Activated T-helper 17 cell treated with anti-CD3 and anti-CD28 coated beads, Interleukin-2, amount 50 U/mL, for 72 hours (primary cell): ENCODE measurements at regions not wholly inside any gene's neighbourhood (a gene's known extent, or its start where the extent isn't known, plus 50 kb on each side); places are given as distances from the start of the nearest gene placed in this dataset.
"Not testable (repeated sequence)": the region's sequence is repeated elsewhere in the genome, so short reads cannot be mapped to it uniquely, and the experiment has no call there.

Source experiments
- ATAC-seq: fragments of 150-1000 bp; cut with Tn5 transposase; replicated peaks from 2 replicates; pipeline ENCODE4 v1.10.0; 2021; ENCODE audit warnings: mild to moderate bottlenecking, moderate library complexity
- H3K27ac Mint-ChIP-seq: one replicate; pipeline ENCODE4 v1.8.0; 2022; ENCODE audit warnings: mixed read lengths
- H3K27me3 Mint-ChIP-seq: one replicate; pipeline ENCODE4 v1.8.0; 2022; ENCODE audit warnings: mixed read lengths
- H3K36me3 Mint-ChIP-seq: one replicate; pipeline ENCODE4 v1.8.0; 2022; ENCODE audit warnings: low read depth, mild to moderate bottlenecking, mixed read lengths
- H3K4me1 Mint-ChIP-seq: one replicate; pipeline ENCODE4 v1.8.0; 2022; ENCODE audit warnings: mixed read lengths
- H3K4me3 Mint-ChIP-seq: one replicate; pipeline ENCODE4 v1.8.0; 2022; ENCODE audit warnings: mild to moderate bottlenecking, mixed read lengths
- H3K9me3 Mint-ChIP-seq: one replicate; pipeline ENCODE4 v1.8.0; 2022; ENCODE audit warnings: mixed read lengths

- Mint-ChIP-seq H3K4me3 (no peak overlapping the region), H3K27ac (no peak overlapping the region), H3K27me3 (peaks cover 3% of the 10 kb centered on the region), H3K9me3 (peaks cover 28% of the 10 kb centered on the region), H3K4me1 (no peaks in the 10 kb centered on the region), H3K36me3 (no peaks in the 10 kb centered on the region)
- ATAC-seq = no peak
Measured at GRCh38 chr5:2556375-2556966, 195.0 kb downstream of the IRX2 start.

GRCh38 chr5:2553611-2554010, 197.9 kb downstream of the IRX2 start:
- Mint-ChIP-seq H3K9me3 (peaks cover 28% of the 10 kb centered on the region), H3K4me3 (no peak overlapping the region), H3K36me3 (no peaks in the 10 kb centered on the region), H3K27me3 (peaks cover 3% of the 10 kb centered on the region), H3K4me1 (no peaks in the 10 kb centered on the region), H3K27ac (no peak overlapping the region)
- ATAC-seq = no peak

- H3K4me3 Mint-ChIP-seq = no peak overlapping the region
- no peaks in the 10 kb centered on the region for H3K4me1 Mint-ChIP-seq
- peaks cover 16% of the 10 kb centered on the region for H3K9me3 Mint-ChIP-seq
- no peak overlapping the region for H3K27ac Mint-ChIP-seq
- no peaks in the 10 kb centered on the region for H3K36me3 Mint-ChIP-seq
- ATAC-seq = no peak
- no peaks in the 10 kb centered on the region for H3K27me3 Mint-ChIP-seq
Measured at GRCh38 chr5:2550509-2550908, 201.0 kb downstream of the IRX2 start.

GRCh38 chr5:2549900-2550299, 201.6 kb downstream of the IRX2 start:
- no peak overlapping the region for H3K4me3 Mint-ChIP-seq
- H3K27me3 Mint-ChIP-seq = no peaks in the 10 kb centered on the region
- no peaks in the 10 kb centered on the region for H3K4me1 Mint-ChIP-seq

GRCh38 chr5:2549354-2549753, 202.1 kb downstream of the IRX2 start:
- Mint-ChIP-seq H3K4me1 (no peaks in the 10 kb centered on the region), H3K27ac (no peak overlapping the region), H3K4me3 (no peak overlapping the region), H3K9me3 (peaks cover 8% of the 10 kb centered on the region), H3K27me3 (no peaks in the 10 kb centered on the region), H3K36me3 (no peaks in the 10 kb centered on the region)
- no peak for ATAC-seq

More at GRCh38 chr5:2549900-2550299, 201.6 kb downstream of the IRX2 start:
- Mint-ChIP-seq H3K27ac (no peak overlapping the region), H3K9me3 (peaks cover 12% of the 10 kb centered on the region), H3K36me3 (no peaks in the 10 kb centered on the region)
- ATAC-seq = no peak

DNA sequence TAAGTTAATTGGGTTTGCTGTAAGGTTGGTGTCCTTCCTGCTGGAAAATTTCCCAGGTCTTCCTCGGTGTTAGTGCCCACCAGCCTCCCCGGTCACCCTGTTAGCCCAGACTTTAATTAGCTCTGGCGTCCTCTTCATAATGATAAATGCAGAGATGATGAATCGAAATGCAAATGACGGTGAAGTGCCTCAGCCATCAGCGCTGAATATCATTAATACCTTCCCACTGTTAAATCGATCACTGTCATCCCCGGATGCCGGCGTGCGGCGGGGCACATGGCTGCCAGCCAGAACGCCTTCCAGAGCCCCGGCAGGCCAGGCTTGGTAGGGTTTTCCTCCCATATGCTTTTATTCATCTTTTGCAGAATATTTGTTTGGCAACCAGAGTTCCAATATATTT, 204.5 kb downstream of the IRX2 start:
- H3K4me3 Mint-ChIP-seq = no peak overlapping the region
- no peaks in the 10 kb centered on the region for H3K4me1 Mint-ChIP-seq
- no peaks in the 10 kb centered on the region for H3K36me3 Mint-ChIP-seq
- ATAC-seq = no peak
- no peak overlapping the region for H3K27ac Mint-ChIP-seq
- no peaks in the 10 kb centered on the region for H3K27me3 Mint-ChIP-seq
- no peaks in the 10 kb centered on the region for H3K9me3 Mint-ChIP-seq

GRCh38 chr5:2544003-2544402, 207.5 kb downstream of the IRX2 start:
- no peak for ATAC-seq
- no peak overlapping the region for H3K27ac Mint-ChIP-seq
- no peak overlapping the region for H3K4me3 Mint-ChIP-seq
- H3K36me3 Mint-ChIP-seq = no peaks in the 10 kb centered on the region
- no peaks in the 10 kb centered on the region for H3K4me1 Mint-ChIP-seq
- H3K9me3 Mint-ChIP-seq = peaks cover 11% of the 10 kb centered on the region
- no peaks in the 10 kb centered on the region for H3K27me3 Mint-ChIP-seq

DNA sequence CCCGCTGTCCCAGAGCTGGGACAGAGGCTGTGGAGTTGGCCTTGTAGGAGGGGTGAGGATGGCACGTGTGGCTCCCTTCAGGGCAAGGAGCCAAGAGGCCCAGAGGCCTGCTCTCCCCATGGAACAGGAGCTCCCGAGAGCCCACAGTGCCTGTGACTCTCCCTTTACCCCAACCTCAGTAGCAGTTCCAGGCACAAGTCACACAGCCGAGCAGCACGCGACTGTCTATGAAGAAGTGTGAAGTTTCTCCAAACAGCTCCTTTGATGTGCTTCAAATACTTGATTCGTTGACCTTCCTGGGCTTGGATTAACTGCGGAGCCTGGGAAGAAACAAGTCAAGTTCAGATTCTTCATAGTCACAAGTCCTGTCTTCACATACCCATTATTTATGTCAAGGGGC, 208.7 kb downstream of the IRX2 start:
- no peak for ATAC-seq
- Mint-ChIP-seq H3K4me3 (no peak overlapping the region), H3K36me3 (no peaks in the 10 kb centered on the region), H3K9me3 (peaks cover 11% of the 10 kb centered on the region), H3K27me3 (no peaks in the 10 kb centered on the region), H3K4me1 (no peaks in the 10 kb centered on the region), H3K27ac (no peak overlapping the region)

GRCh38 chr5:2542026-2542425, 209.5 kb downstream of the IRX2 start:
- ATAC-seq = no peak
- peaks cover 11% of the 10 kb centered on the region for H3K9me3 Mint-ChIP-seq
- no peak overlapping the region for H3K27ac Mint-ChIP-seq
- H3K4me1 Mint-ChIP-seq = no peaks in the 10 kb centered on the region
- H3K36me3 Mint-ChIP-seq = no peaks in the 10 kb centered on the region
- H3K27me3 Mint-ChIP-seq = no peaks in the 10 kb centered on the region
- no peak overlapping the region for H3K4me3 Mint-ChIP-seq

DNA sequence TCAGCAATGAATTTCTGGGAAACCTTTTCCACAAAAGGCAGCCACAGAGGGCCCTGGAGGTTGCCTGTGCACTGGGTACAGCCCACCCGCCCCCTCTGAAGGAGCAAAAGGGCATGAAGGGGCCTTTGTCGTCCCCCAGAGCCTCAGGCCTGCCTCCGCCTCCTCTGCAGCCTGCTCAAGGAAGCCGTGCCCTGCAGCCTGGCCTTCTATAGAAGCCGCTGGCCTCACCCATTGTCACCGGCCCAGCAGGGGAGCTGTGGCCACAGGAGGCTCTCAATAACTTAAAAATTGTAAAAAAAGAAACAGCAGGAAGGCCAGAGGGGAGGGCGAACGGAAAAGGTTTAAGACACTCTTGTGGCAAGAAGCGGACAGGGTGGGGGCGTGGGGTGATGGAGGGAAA, 213.3 kb downstream of the IRX2 start:
- Mint-ChIP-seq H3K27me3 (no peaks in the 10 kb centered on the region), H3K4me1 (no peaks in the 10 kb centered on the region), H3K9me3 (peaks cover 11% of the 10 kb centered on the region), H3K4me3 (no peak overlapping the region), H3K36me3 (no peaks in the 10 kb centered on the region), H3K27ac (no peak overlapping the region)
- ATAC-seq = no peak

DNA sequence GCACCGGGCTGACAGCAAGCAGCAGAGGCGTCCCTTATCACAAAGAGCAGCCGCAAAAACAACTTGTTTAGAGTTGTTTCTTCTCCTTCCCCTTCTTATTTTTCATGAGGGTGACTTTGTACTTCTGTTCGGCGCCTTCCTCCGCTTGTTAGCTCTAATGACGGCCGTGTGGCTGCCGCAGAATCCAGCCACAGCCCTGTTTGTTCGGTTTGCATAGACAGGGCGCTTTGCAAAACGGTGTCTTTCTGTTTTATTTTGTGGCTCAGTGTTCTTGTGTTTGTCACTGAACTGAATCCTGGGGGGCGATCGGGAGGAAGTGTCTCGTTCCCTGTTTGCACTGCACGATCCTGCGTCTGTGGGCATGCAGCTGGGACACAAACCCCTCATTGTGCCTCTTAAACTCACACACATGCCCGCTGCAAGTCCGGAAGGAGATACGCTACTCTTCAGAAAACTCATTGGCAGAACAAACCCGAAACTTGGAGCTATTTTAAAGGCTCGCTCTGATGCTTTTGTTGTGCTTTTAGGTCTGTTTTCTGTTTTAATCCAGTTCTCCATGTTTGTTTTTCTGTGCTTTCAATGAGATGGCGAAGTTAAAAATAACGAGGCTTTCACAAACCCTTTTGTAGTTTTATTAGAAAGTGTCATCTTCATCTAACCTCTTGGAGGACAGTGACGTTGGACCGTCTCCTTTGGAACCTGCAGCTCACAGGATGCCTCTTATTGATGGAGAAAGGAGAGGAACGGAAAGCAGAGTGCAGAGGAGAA, 213.9 kb downstream of the IRX2 start:
- H3K4me1 Mint-ChIP-seq = no peaks in the 10 kb centered on the region
- ATAC-seq = no peak
- no peak overlapping the region for H3K27ac Mint-ChIP-seq
- no peak overlapping the region for H3K4me3 Mint-ChIP-seq
- H3K36me3 Mint-ChIP-seq = no peaks in the 10 kb centered on the region
- peaks cover 11% of the 10 kb centered on the region for H3K9me3 Mint-ChIP-seq
- no peaks in the 10 kb centered on the region for H3K27me3 Mint-ChIP-seq

- Mint-ChIP-seq H3K27ac (no peak overlapping the region), H3K4me3 (no peak overlapping the region), H3K4me1 (no peaks in the 10 kb centered on the region), H3K36me3 (no peaks in the 10 kb centered on the region), H3K9me3 (peaks cover 11% of the 10 kb centered on the region), H3K27me3 (no peaks in the 10 kb centered on the region)
- ATAC-seq = no peak
Measured at GRCh38 chr5:2536632-2537377, 214.7 kb downstream of the IRX2 start.

GRCh38 chr5:2534970-2535369, 216.5 kb downstream of the IRX2 start:
- Mint-ChIP-seq H3K4me3 (no peak overlapping the region), H3K27ac (no peak overlapping the region), H3K27me3 (no peaks in the 10 kb centered on the region), H3K4me1 (no peaks in the 10 kb centered on the region), H3K9me3 (peaks cover 8% of the 10 kb centered on the region), H3K36me3 (no peaks in the 10 kb centered on the region)
- no peak for ATAC-seq

- Mint-ChIP-seq H3K27ac (no peak overlapping the region), H3K4me1 (no peaks in the 10 kb centered on the region), H3K4me3 (no peak overlapping the region), H3K9me3 (peaks cover under 1% of the 10 kb centered on the region), H3K27me3 (no peaks in the 10 kb centered on the region), H3K36me3 (no peaks in the 10 kb centered on the region)
- no peak for ATAC-seq
Measured at GRCh38 chr5:2534251-2534650, 217.2 kb downstream of the IRX2 start.

GRCh38 chr5:2533848-2534247, 217.6 kb downstream of the IRX2 start:
- not testable (repeated sequence) for H3K4me3 Mint-ChIP-seq, H3K27me3 Mint-ChIP-seq, H3K9me3 Mint-ChIP-seq, H3K27ac Mint-ChIP-seq, H3K36me3 Mint-ChIP-seq, ATAC-seq, H3K4me1 Mint-ChIP-seq
